H54 (cell line): ENCODE measurements at regions not wholly inside any gene's neighbourhood (a gene's known extent, or its start where the extent isn't known, plus 50 kb on each side); places are given as distances from the start of the nearest gene placed in this dataset.

ENCODE experiments used
- DNase-seq: peaks from one replicate; pipeline ENCODE4 v3.0.0; 2011; ENCODE audit warnings: low spot score, mixed read lengths; ENCODE audit not compliant: insufficient read length
- FAIRE-seq: peaks from 3 replicates; lab custom pipeline; 2011; peaks lifted over from hg19 to GRCh38; lab: Jason Lieb, UNC
- POLR2A ChIP-seq: IDR thresholded peaks from 2 replicates; pipeline ENCODE4 v1.6.1; 2011; ENCODE audit warnings: low read depth, mild to moderate bottlenecking, low read length

- DNase-seq (no peak), FAIRE-seq (no peak)
- TF ChIP-seq POLR2A, result no peak
Measured at GRCh38 chr2:215603440-215603839, 167.6 kb upstream of the FN1 start.

DNA sequence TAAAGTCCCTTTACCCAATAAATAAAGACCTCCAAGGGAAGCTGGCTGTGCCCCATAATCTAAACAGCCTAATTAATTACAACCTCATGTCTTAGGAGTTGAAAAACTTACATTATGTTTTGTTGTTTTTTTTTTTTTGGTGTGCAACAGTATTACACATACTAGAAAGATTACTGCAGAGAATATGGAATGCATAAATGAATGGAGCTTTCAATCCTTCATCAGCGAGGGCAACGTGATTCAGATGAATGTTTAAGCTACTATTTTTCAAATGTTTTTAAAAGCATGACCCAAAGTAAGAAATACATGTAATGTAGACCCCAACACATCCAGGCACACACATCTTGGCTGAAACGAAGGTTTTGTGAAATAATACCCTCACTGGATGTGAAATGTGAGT, 167.1 kb upstream of the FN1 start:
- no peak for TF ChIP-seq POLR2A
- DNase-seq (no peak), FAIRE-seq (no peak)

GRCh38 chr2:215601990-215602721, 166.3 kb upstream of the FN1 start:
- DNase-seq (no peak), FAIRE-seq (no peak)
- TF ChIP-seq POLR2A, result no peak

DNA sequence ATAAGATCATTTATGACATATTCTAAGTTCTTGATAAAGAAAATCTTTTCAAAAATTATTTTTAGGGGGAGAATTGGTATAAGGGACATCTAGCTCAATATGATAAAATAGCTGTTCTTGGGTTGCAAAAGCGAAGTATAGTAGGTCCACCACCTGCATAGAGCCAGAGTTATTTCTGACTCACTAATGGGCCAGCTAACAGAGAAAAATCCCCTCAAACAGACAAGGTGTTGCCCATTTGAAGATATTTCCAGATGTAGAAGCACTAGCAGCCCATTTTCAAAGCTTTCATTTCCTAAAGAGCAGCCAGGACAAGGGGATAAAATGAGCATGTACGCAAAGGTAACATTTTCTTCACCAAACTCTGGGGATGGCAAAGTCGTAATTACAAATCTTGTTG, 165.7 kb upstream of the FN1 start:
- no peak for FAIRE-seq
- no peak for TF ChIP-seq POLR2A
- no peak for DNase-seq

- FAIRE-seq (no peak), DNase-seq (no peak)
- no peak for TF ChIP-seq POLR2A
Measured at GRCh38 chr2:215598376-215598975, 162.6 kb upstream of the FN1 start.

DNA sequence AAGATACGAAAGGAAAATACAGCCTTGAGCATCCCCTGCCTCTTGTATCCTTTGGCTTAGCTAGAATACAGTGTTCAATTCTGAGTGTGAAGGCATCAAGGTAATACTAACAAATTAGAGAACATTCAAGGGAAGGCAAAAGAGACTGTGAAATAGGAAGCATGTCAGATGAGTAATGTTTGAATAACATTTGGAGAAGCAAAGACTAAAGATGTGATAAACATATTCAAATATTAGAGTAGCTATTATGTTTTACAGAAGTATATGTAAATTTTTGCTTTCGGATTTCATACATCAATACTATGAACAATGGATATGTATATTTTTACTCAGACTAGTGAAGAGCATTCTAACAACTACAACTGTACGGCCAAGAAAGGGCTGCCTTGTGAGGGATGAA, 161.7 kb upstream of the FN1 start:
- no peak for FAIRE-seq
- no peak for TF ChIP-seq POLR2A

DNA sequence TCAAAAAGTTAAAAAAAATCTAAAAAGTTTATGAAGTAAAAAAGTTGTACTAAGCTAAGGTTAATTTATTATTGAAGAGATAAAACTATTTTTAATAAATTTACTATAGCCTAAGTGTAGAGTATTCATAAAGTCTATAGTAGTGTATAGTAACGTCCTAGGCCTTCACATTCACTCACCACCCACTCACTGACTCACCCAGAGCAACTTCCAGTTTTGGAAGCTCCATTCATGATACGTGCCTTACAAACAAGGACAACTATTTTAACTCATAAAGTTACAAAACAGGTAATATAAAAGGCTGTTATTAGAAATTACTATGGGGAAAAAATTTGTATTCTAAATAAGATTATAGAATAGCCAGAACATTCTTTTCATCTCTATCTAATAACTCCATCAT, 158.9 kb upstream of the FN1 start:
- FAIRE-seq (no peak), DNase-seq (no peak)
- no peak for TF ChIP-seq POLR2A

More for the DNA sequence above, 161.7 kb upstream of the FN1 start:
- DNase-seq, result no peak

DNA sequence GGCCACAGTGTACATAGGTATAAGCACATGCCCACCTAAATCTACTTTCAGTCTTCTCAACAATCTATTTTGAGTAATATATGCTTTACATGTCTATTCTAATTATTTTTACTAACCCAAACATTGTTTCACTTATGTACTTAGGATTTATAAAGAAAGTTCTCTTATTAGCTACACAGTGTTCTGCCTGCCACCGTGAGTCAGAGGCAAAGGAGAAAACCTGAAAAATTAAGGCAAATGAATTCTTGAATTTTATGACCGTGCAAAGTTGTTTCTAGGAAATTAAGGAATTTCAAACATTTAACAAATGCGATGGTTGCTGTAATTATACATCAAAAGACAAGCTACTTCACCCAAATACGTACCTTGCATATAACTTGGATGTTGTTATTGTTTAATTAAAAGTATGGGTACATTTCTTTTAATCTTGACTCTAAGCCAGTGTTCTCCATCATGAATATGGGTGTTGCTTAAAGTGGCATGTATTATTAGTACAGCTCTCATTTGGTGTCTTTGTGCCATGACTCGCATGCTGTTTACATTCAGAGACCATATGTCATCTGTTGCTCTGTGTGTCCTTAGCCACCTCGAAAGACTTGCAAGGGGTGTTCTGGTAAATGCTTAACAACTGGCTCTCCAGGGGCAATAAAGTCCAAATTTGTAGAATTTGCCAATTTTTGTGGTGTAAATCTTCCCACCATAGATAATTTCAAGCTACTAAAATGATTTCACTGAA, 154.3 kb upstream of the FN1 start:
- DNase-seq, result no peak
- TF ChIP-seq POLR2A, result no peak
- FAIRE-seq, result no peak

DNA sequence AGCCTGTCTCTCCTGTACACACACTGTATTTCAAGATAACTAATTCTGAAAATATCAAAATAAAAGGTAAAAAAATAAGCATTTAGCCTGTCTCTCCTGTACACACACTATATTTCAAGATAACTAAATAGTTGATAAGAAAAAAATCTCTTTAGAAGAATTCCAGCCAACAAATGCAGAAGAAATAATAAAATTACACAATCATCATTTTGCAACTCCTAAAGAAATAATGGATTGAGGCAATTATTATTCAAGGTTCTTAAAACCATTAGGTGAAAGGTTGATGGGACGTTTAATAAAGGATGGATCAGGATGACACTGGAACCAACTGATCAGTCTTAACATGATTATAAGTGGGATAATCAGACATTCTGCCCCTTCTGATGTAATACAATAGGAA, 148.0 kb upstream of the FN1 start:
- DNase-seq (no peak), FAIRE-seq (no peak)
- TF ChIP-seq POLR2A, result no peak

DNA sequence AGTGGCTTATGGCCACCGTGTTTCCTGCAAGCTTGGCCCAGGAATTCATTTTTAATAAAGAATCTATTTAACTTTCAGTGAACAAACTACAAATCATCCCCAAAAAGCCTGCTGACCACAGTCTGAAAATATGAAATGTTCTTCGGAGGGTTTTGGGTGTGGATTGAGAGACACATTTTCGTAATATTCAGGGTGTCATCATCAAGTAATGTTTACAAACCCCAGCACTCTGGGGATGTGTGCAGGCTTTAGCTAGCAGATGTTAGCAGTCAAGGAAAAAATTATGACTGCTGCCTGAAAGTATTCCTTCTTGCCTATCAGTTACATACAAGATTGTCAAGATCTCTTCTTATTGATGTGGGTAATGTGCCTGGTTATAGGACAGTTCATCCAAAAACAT, 143.9 kb upstream of the FN1 start:
- TF ChIP-seq POLR2A, result no peak
- DNase-seq, result no peak

GRCh38 chr2:215577356-215577755, 141.5 kb upstream of the FN1 start:
- DNase-seq (no peak), FAIRE-seq (no peak)
- no peak for TF ChIP-seq POLR2A

More for the DNA sequence above, 143.9 kb upstream of the FN1 start:
- FAIRE-seq, result no peak

DNA sequence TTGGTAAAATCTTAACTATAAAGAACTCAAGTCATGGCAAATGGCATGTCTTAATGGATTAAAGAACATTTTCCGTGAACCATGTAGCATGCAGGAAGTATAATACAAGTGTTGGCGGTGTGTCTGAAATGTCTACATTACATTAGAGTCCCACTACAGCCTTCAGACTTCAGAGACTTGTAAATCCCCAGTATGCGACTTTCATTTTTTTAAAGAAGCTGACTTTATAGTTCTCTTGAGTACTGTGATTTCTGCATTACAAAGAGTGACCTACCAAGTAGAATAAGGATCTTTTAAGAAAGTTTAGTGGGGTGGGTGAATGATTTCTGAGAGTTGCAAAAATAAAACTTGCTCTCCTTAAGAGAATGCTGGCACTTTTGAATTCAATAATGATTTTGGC, 140.7 kb upstream of the FN1 start:
- no peak for DNase-seq
- no peak for FAIRE-seq
- TF ChIP-seq POLR2A, result no peak

DNA sequence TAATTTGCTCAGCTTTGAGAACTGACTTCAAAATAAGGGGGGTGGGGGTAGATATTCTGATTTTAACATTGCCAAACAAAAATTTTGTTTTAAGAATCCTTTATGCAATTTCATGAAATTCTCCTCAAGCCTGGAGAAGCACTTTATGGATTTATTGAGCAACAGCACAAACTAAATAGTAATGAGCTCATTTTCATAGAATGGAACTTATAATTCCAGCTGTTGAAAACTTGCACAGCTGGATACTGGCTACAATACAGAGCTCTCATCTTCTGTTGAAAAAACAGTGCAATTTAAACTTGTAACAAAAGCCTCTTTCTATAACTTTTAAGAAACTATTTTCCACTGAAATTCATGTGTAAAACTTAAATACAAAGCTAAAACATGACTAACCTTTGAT, 137.6 kb upstream of the FN1 start:
- DNase-seq, result no peak
- FAIRE-seq, result no peak

GRCh38 chr2:215572341-215572848, 136.5 kb upstream of the FN1 start:
- FAIRE-seq, result no peak
- no peak for TF ChIP-seq POLR2A

More for the DNA sequence above, 137.6 kb upstream of the FN1 start:
- no peak for TF ChIP-seq POLR2A

GRCh38 chr2:215571689-215572088, 135.8 kb upstream of the FN1 start:
- no peak for DNase-seq
- no peak for TF ChIP-seq POLR2A
- no peak for FAIRE-seq

More at GRCh38 chr2:215572341-215572848, 136.5 kb upstream of the FN1 start:
- no peak for DNase-seq
